ENCODE measurements at regions not wholly inside any gene's neighbourhood (a gene's known extent, or its start where the extent isn't known, plus 50 kb on each side); places are given as distances from the start of the nearest gene placed in this dataset.

- no peak for TF ChIP-seq CTCF (IDR thresholded peaks at IDR 0.05)
- TF ChIP-seq POLR2A (IDR thresholded peaks at IDR 0.05), result no peak
Measured at GRCh38 chr7:114102131-114102530, 183.3 kb upstream of the PPP1R3A start.
